NCI-H1092 (cell line): ENCODE measurements at regions not wholly inside any gene's neighbourhood (a gene's known extent, or its start where the extent isn't known, plus 50 kb on each side); places are given as distances from the start of the nearest gene placed in this dataset.
"Not testable (repeated sequence)": the region's sequence is repeated elsewhere in the genome, so short reads cannot be mapped to it uniquely, and the experiment has no call there.

Experiments used
- DNase-seq: peaks from one replicate; lab custom pipeline; 2025; lab: John Stamatoyannopoulos, UW

GRCh38 chr22:49351761-49352227 is 475.9 kb downstream of the BRD1 start:
- no peak for DNase-seq

DNA sequence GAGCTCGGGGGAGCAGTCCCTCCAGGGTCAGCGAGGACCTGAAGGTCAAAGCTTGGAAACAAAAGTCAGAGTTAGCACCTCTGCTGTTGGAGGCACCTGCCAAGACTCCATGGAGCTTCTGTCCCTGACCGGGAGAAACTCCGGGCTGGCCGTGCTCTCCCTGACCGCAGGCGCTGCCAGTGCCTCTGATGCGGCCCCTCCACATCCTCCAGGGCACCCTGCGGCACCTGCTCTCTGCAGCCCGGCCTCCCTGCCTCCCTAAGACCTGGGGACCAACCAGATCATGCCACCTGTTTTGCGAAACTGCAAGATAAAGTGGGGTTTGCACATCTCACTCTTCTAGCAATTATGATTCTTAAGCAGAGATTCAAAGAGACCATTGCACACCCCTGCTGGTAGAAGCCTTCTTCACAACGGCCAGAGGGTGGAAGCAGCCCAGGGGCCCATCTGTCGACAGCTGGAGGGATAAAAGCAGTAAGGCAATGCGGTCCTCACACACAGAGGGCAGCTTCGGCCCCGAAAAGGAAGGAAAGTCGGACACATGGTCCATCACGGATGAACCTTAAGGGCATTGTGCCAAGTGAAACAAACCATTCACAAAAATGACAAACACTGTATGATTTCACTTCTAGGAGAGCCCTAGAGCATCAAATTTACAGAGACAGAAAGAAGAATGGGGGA is 477.1 kb downstream of the BRD1 start:
- no peak for DNase-seq

GRCh38 chr22:49349841-49350381 is 477.8 kb downstream of the BRD1 start:
- no peak for DNase-seq

- DNase-seq = no peak
These were observed 478.4 kb downstream of the BRD1 start for GRCh38 chr22:49349181-49349835.

GRCh38 chr22:49348631-49349030 is 479.0 kb downstream of the BRD1 start:
- DNase-seq = no peak

DNA sequence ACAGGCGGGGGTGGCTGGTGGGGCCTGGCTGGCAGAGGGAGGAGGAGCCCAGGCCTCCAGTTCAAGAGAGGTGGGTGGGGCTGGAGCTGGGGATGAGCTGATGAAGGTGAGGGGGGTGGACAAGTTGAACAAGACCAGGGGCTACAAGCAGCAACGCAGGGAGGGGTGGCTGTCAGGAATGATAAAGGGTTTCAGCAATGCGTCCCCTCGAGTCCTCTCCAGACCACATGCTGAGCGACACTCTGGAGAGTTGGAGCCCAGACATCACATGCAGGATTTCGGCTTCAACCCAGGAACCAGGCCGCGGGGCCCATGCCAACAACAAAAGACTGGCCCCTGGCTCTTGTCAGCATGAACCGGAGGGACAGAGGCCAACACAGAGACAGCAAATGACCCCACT is 480.3 kb downstream of the BRD1 start:
- no peak for DNase-seq

- DNase-seq = no peak
These were observed 481.8 kb downstream of the BRD1 start for GRCh38 chr22:49345896-49346295.

GRCh38 chr22:49344656-49345055 is 483.0 kb downstream of the BRD1 start:
- DNase-seq = no peak

GRCh38 chr22:49344161-49344560 is 483.5 kb downstream of the BRD1 start:
- DNase-seq = no peak

DNA sequence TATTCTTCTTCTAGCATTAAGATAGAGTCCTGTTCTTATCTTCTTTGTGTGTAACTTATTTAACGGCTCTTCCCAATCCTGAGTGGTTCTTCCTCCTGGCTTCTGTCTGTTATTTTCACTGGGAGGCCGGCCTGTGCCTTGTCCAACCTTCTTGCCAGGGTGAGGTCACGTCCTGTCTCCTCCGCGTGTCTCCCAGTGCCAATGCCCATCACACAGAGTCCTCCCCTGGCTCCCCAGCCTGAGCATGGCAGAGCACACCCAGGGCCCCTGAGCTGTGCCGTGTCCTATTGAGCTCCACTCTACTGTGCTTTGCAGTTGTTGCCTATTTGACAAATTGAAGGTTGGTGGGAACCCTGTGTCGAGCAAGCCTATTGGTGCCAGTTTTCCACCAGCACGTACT is 487.3 kb downstream of the BRD1 start:
- no peak for DNase-seq

DNA sequence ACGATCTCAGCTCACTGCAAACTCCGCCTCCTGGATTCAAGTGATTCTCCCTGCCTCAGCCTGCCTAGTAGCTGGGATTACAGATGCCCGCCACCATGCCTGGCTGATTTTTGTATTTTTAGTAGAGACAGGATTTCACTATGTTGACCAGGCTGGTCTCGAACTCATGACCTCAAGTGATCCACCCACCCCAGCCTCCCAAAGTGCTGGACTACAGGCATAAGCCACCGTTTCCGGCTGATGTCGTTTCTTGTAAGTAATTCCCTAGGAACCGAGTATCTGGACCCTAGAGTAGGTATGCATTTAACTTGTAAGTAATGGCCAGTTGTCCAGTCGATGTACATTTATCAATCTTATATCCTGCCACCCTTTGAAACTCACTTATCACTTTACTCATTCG is 491.2 kb downstream of the BRD1 start:
- DNase-seq = not testable (repeated sequence)

GRCh38 chr22:49334976-49335375 is 492.7 kb downstream of the BRD1 start:
- DNase-seq = no peak

GRCh38 chr22:49334449-49334789 is 493.3 kb downstream of the BRD1 start:
- DNase-seq = no peak

- no peak for DNase-seq
These were observed 494.5 kb downstream of the BRD1 start for GRCh38 chr22:49333206-49333605.

- DNase-seq = no peak
These were observed 495.0 kb downstream of the BRD1 start for GRCh38 chr22:49332691-49333090.

GRCh38 chr22:49331878-49332277 is 495.8 kb downstream of the BRD1 start:
- no peak for DNase-seq

- DNase-seq = no peak
These were observed 496.4 kb downstream of the BRD1 start for GRCh38 chr22:49331223-49331815.

DNA sequence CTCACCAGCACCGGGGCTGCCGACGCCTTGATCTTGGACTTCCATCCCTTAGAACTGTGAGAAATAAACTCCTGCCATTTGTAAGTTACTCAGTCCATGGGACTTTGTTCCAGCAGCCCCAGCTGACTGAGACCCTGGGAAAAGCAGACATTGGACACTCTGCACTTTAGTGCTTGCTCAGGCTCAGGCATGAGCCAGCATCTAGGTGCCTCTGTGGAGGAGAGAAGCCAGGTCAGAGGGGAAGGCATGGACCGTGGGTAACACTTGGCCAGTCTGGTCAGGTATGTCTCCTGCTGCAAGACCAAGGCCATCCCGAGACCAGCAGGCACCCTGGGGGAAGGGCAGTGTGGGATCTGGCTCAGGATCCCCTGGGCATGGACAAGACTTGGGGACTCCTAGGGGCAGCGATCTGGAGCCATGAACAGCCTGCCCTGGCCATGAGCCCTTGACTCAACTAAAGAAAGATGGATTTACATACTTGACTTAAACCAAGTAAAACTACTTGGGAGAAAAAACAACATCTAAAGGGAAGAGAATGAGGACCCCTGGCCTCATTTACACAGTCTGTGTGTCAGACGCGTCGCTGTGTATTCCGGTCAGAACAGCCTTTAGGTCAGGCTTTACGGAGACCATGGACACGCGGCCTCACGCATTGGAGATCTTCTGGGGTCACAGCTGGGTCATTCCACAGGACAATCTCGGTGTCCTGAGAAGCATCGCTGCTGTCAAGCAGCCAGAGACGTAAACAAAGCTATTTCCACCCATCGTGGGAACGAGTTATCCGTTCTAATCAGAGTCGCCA is 497.1 kb downstream of the BRD1 start:
- no peak for DNase-seq

- no peak for DNase-seq
These were observed 498.0 kb downstream of the BRD1 start for GRCh38 chr22:49329636-49330035.

GRCh38 chr22:49328630-49329405 is 498.9 kb downstream of the BRD1 start:
- DNase-seq = no peak

DNA sequence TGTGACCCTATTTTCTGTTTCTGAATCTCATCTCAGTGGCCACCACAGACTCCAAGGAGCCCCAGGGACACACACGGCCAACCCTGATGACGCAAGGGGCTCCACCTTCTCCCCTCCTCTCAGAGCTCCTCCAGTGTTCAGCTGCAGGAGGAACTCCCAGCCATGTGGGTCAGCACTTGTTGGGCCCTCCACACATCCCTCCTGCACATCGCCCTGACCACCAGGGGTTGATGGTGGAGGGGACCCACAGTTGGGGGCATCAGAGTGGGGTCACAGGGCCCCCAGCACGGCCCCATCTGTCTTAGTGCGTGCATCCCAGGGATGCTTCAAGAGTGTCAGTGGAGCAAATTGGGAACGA is 499.6 kb downstream of the BRD1 start:
- DNase-seq = no peak
